ENCODE measurements at regions not wholly inside any gene's neighbourhood (a gene's known extent, or its start where the extent isn't known, plus 50 kb on each side); places are given as distances from the start of the nearest gene placed in this dataset.

GRCh38 chr21:35690436-35690835, 369.9 kb downstream of the SETD4 start:
- no peak for DNase-seq (ENCODE audit: low read depth)
- no peak overlapping the region for H3K4me3 ChIP-seq (ENCODE audit: low read depth, low read length)
- no peak for TF ChIP-seq CTCF (IDR thresholded peaks at IDR 0.05; ENCODE audit: insufficient read depth, low read depth, low read length)

- TF ChIP-seq CTCF (IDR thresholded peaks at IDR 0.05; ENCODE audit: insufficient read depth, low read depth, low read length) = no peak
- H3K4me3 ChIP-seq (ENCODE audit: low read depth, low read length) = no peak overlapping the region
Measured at GRCh38 chr21:35686156-35686555, 374.2 kb downstream of the SETD4 start.

GRCh38 chr21:35683664-35684304, 376.5 kb downstream of the SETD4 start:
- no peak for TF ChIP-seq CTCF (IDR thresholded peaks at IDR 0.05; ENCODE audit: insufficient read depth, low read depth, low read length)
- H3K4me3 ChIP-seq (ENCODE audit: low read depth, low read length) = no peak overlapping the region

More at GRCh38 chr21:35686156-35686555, 374.2 kb downstream of the SETD4 start:
- peak; percentile 80 for DNase-seq (ENCODE audit: low read depth)

GRCh38 chr21:35682904-35683549, 377.3 kb downstream of the SETD4 start:
- TF ChIP-seq CTCF (IDR thresholded peaks at IDR 0.05; ENCODE audit: insufficient read depth, low read depth, low read length) = no peak
- H3K4me3 ChIP-seq (ENCODE audit: low read depth, low read length) = no peak overlapping the region
- DNase-seq (ENCODE audit: low read depth) = peak; percentile 25

More at GRCh38 chr21:35683664-35684304, 376.5 kb downstream of the SETD4 start:
- no peak for DNase-seq (ENCODE audit: low read depth)

GRCh38 chr21:35681946-35682345, 378.4 kb downstream of the SETD4 start:
- DNase-seq (ENCODE audit: low read depth) = no peak
- H3K4me3 ChIP-seq (ENCODE audit: low read depth, low read length) = no peak overlapping the region
- TF ChIP-seq CTCF (IDR thresholded peaks at IDR 0.05; ENCODE audit: insufficient read depth, low read depth, low read length) = no peak

GRCh38 chr21:35679076-35679475, 381.2 kb downstream of the SETD4 start:
- H3K4me3 ChIP-seq (ENCODE audit: low read depth, low read length) = no peak overlapping the region
- no peak for DNase-seq (ENCODE audit: low read depth)
- no peak for TF ChIP-seq CTCF (IDR thresholded peaks at IDR 0.05; ENCODE audit: insufficient read depth, low read depth, low read length)

Measured in fibroblast of villous mesenchyme (primary cell).